B cell (primary cell): ENCODE measurements at regions not wholly inside any gene's neighbourhood (a gene's known extent, or its start where the extent isn't known, plus 50 kb on each side); places are given as distances from the start of the nearest gene placed in this dataset.

ENCODE experiments used
- ATAC-seq: fragments of 200-7000 bp; cut with Tn5 transposase; one replicate; pipeline ENCODE4 v1.10.0; 2021; ENCODE audit warnings: low read depth, mild to moderate bottlenecking, moderate number of reproducible peaks, moderate library complexity
- CTCF ChIA-PET: fragments of 350-600 bp; sonication (Branson Sonifier 250); formaldehyde crosslinking; loops from one replicate; lab custom pipeline; 2021; ENCODE audit warnings: antibody characterized with exemption, inconsistent platforms; lab: Charles Lee
- POLR2A ChIA-PET: fragments of 350-600 bp; sonication (Branson Sonifier 250); formaldehyde crosslinking; loops from one replicate; lab custom pipeline; 2021; ENCODE audit warnings: antibody characterized with exemption; lab: Charles Lee
- DNase-seq: peaks from one replicate; pipeline ENCODE4 v3.0.0; 2013
- H2AFZ ChIP-seq: 2 replicates; pipeline ENCODE4 v1.6.1; 2012; ENCODE audit warnings: mild to moderate bottlenecking, low read depth, low read length; ENCODE audit not compliant: insufficient read depth, poor library complexity, severe bottlenecking
- H3K27ac ChIP-seq, 2 donors: 1 replicate in 1 of 2; 2 replicates in 1 of 2; pipeline ENCODE4 v1.5.1; 2012 to 2013; ENCODE audit warnings: low read length in 2 of 2, mild to moderate bottlenecking in 2 of 2, moderate library complexity in 1 of 2
- H3K27me3 ChIP-seq, 4 experiments: fragments of 200-600 bp in 1 of 4; sonication (generic) in 1 of 4; replicated peaks in 1 of 4; 1 replicate in 2 of 4; 2 replicates in 2 of 4; pipeline versions ENCODE4 v1.6.1 to v1.7.0; 2013 to 2016; ENCODE audit warnings: low read length in 3 of 4, mild to moderate bottlenecking in 2 of 4, mixed read lengths in 1 of 4, moderate library complexity in 1 of 4; ENCODE audit not compliant: insufficient read depth in 4 of 4, control insufficient read depth in 3 of 4; ENCODE audit errors: control extremely low read depth in 1 of 4
- H3K36me3 ChIP-seq, 2 experiments: replicated peaks in 1 of 2; 1 replicate in 1 of 2; 2 replicates in 1 of 2; pipeline versions ENCODE4 v1.6.1 to v1.7.1; 2013; ENCODE audit warnings: low read length in 1 of 2; ENCODE audit not compliant: insufficient read depth in 2 of 2, control insufficient read depth in 1 of 2; ENCODE audit errors: control extremely low read depth in 1 of 2, extremely low read depth in 1 of 2
- H3K4me1 ChIP-seq, 2 donors: fragments of 200-600 bp in 1 of 2; sonication (generic) in 1 of 2; 1 replicate in 1 of 2; 2 replicates in 1 of 2; pipeline versions ENCODE4 v1.5.1 to v1.6.1; 2013 to 2017; ENCODE audit warnings: low read length in 2 of 2; ENCODE audit not compliant: control insufficient read depth in 2 of 2, insufficient read depth in 2 of 2
- H3K4me2 ChIP-seq: replicated peaks from 2 replicates; pipeline ENCODE3; 2012; ENCODE audit warnings: mild to moderate bottlenecking, low read depth, low read length; ENCODE audit not compliant: poor library complexity, severe bottlenecking
- H3K4me3 ChIP-seq, 5 experiments: fragments of 200-600 bp in 1 of 5; sonication (generic) in 1 of 5; 1 replicate in 3 of 5; 2 replicates in 2 of 5; pipeline versions ENCODE4 v1.5.1 to v1.7.0; 2011 to 2016; ENCODE audit warnings: low read length in 4 of 5, mild to moderate bottlenecking in 4 of 5, low read depth in 2 of 5, control low read depth in 1 of 5, moderate library complexity in 1 of 5; ENCODE audit not compliant: insufficient read depth in 1 of 5; ENCODE audit errors: control extremely low read depth in 1 of 5, extremely low read depth in 1 of 5
- H3K79me2 ChIP-seq: fragments of 200-600 bp; sonication (generic); one replicate; pipeline ENCODE4 v1.6.0; 2016; ENCODE audit warnings: low read length; ENCODE audit not compliant: control insufficient read depth, insufficient read depth
- H3K9ac ChIP-seq: fragments of 200-600 bp; sonication (generic); 2 replicates; pipeline ENCODE4 v1.6.1; 2017; ENCODE audit warnings: mild to moderate bottlenecking, low read length, moderate library complexity
- H3K9me3 ChIP-seq, 3 donors: one replicate each; pipeline versions ENCODE4 v1.6.1 to v1.7.1; 2013; ENCODE audit warnings: low read length in 2 of 3; ENCODE audit not compliant: control insufficient read depth in 2 of 3, insufficient read depth in 1 of 3; ENCODE audit errors: control extremely low read depth in 1 of 3
- H4K20me1 ChIP-seq: 2 replicates; pipeline ENCODE4 v1.6.0; 2012; ENCODE audit warnings: mild to moderate bottlenecking, low read length; ENCODE audit not compliant: insufficient read depth, control insufficient read depth, poor library complexity, severe bottlenecking
- H3K27ac Mint-ChIP-seq: one replicate; pipeline ENCODE4 v1.8.0; 2021; ENCODE audit warnings: mixed read lengths
- H3K27me3 Mint-ChIP-seq: one replicate; pipeline ENCODE4 v1.8.0; 2021; ENCODE audit warnings: mixed read lengths
- H3K4me1 Mint-ChIP-seq: one replicate; pipeline ENCODE4 v1.8.0; 2021; ENCODE audit warnings: mixed read lengths
- H3K4me3 Mint-ChIP-seq: one replicate; pipeline ENCODE4 v1.8.0; 2021; ENCODE audit warnings: mixed read lengths
- H3K9me3 Mint-ChIP-seq: one replicate; pipeline ENCODE4 v1.8.0; 2022; ENCODE audit warnings: mixed read lengths; ENCODE audit not compliant: insufficient read depth
- CTCF ChIP-seq: fragments of 200-600 bp; IDR thresholded peaks from one replicate; pipeline ENCODE4 v1.8.0; 2022; ENCODE audit warnings: antibody characterized with exemption, mild to moderate bottlenecking
- EZH2 ChIP-seq: IDR thresholded peaks from 2 replicates; pipeline ENCODE4 v1.6.1; 2012; ENCODE audit warnings: borderline replicate concordance, low read depth, mild to moderate bottlenecking, moderate library complexity, low read length; ENCODE audit not compliant: insufficient read depth, poor library complexity, severe bottlenecking
- WGBS: methylation state at CpG from one replicate; pipeline ENCODE4 v1.1.5; 2013; ENCODE audit warnings: missing lambda C conversion rate; ENCODE audit not compliant: insufficient coverage; 5-methylcytosine and 5-hydroxymethylcytosine counted together
- intact Hi-C: fragments of 100-400 bp; cut with micrococcal nuclease; formaldehyde crosslinking; loops from one replicate; pipeline ENCODE4 v1.10.0; 2022

- ChIA-PET CTCF (no interaction called here), POLR2A (no interaction called here)
- peaks cover 7% of the 10 kb centered on the region for H3K9me3 Mint-ChIP-seq
- Histone ChIP-seq H3K4me3 (no peak overlapping the region), H3K4me2 (no peak overlapping the region), H3K27me3 (no peaks in the 10 kb centered on the region), H3K79me2 (no peaks in the 10 kb centered on the region), H3K36me3 (no peaks in the 10 kb centered on the region), H2AFZ (no peak overlapping the region), H3K4me1 (no peaks in the 10 kb centered on the region), H4K20me1 (no peaks in the 10 kb centered on the region), H3K9ac (no peak overlapping the region), H3K27ac (no peak overlapping the region), H3K9me3 (peaks cover 0 to 2% (median 0%) of the 10 kb centered on the region in 3 donors)
- intact Hi-C loops, result no loop called here
- H3K27me3 Mint-ChIP-seq, result no peaks in the 10 kb centered on the region
- no peaks in the 10 kb centered on the region for H3K4me1 Mint-ChIP-seq
- no CpG with 5 or more reads among the region's 4 CpGs for WGBS
- ATAC-seq, result no peak
- no peak for DNase-seq
- H3K4me3 Mint-ChIP-seq, result no peak overlapping the region
- TF ChIP-seq EZH2, result no peak
- no peak for TF ChIP-seq CTCF
- H3K27ac Mint-ChIP-seq, result no peak overlapping the region
Observed at GRCh38 chr3:74165211-74165610, 449.2 kb downstream of the CNTN3 start.

GRCh38 chr3:74149466-74149865 is 465.0 kb downstream of the CNTN3 start:
- H3K9me3 ChIP-seq, result no peaks in the 10 kb centered on the region
- H2AFZ ChIP-seq, result no peak overlapping the region
- H3K4me3 ChIP-seq, result no peak overlapping the region
- H3K4me2 ChIP-seq, result no peak overlapping the region
- H3K4me3 Mint-ChIP-seq, result no peak overlapping the region
- H3K27ac ChIP-seq, result no peak overlapping the region
- no peaks in the 10 kb centered on the region for H3K27me3 Mint-ChIP-seq
- intact Hi-C loops, result no loop called here
- no peaks in the 10 kb centered on the region for H3K4me1 Mint-ChIP-seq
- H3K9me3 Mint-ChIP-seq, result peaks cover 4% of the 10 kb centered on the region
- no peaks in the 10 kb centered on the region for H4K20me1 ChIP-seq
- H3K9ac ChIP-seq, result no peak overlapping the region
- POLR2A ChIA-PET, result no interaction called here
- CTCF ChIA-PET, result no interaction called here
- TF ChIP-seq CTCF (no peak), EZH2 (no peak)
- no peaks in the 10 kb centered on the region for H3K4me1 ChIP-seq
- no peak overlapping the region for H3K27ac Mint-ChIP-seq
- no peak for DNase-seq
- H3K79me2 ChIP-seq, result no peaks in the 10 kb centered on the region
- no peak for ATAC-seq
- no peaks in the 10 kb centered on the region for H3K36me3 ChIP-seq
- H3K27me3 ChIP-seq, result no peaks in the 10 kb centered on the region
